ENCODE measurements at regions not wholly inside any gene's neighbourhood (a gene's known extent, or its start where the extent isn't known, plus 50 kb on each side); places are given as distances from the start of the nearest gene placed in this dataset.

GRCh38 chr1:56019472-56019871 lies 559.9 kb downstream of the PLPP3 start:
- no peak overlapping the region for H3K27ac Mint-ChIP-seq (ENCODE audit: unreplicated experiment)
- no peak for DNase-seq
- no peaks in the 10 kb centered on the region for H3K4me1 Mint-ChIP-seq (ENCODE audit: low read depth, unreplicated experiment)
- no peaks in the 10 kb centered on the region for H3K9me3 Mint-ChIP-seq (ENCODE audit: unreplicated experiment)
- H3K27me3 Mint-ChIP-seq (ENCODE audit: unreplicated experiment) = no peaks in the 10 kb centered on the region
- H3K4me3 Mint-ChIP-seq (ENCODE audit: unreplicated experiment) = no peak overlapping the region
- TF ChIP-seq CTCF (IDR thresholded peaks at IDR 0.05; ENCODE audit: partially characterized antibody, unreplicated experiment) = no peak
- H3K36me3 Mint-ChIP-seq (ENCODE audit: unreplicated experiment) = no peaks in the 10 kb centered on the region

- Mint-ChIP-seq H3K36me3 (ENCODE audit: unreplicated experiment) (peaks cover 8% of the 10 kb centered on the region), H3K27me3 (ENCODE audit: unreplicated experiment) (no peaks in the 10 kb centered on the region), H3K9me3 (ENCODE audit: unreplicated experiment) (no peaks in the 10 kb centered on the region), H3K4me3 (ENCODE audit: unreplicated experiment) (no peak overlapping the region), H3K4me1 (ENCODE audit: low read depth, unreplicated experiment) (no peaks in the 10 kb centered on the region), H3K27ac (ENCODE audit: unreplicated experiment) (no peak overlapping the region)
- no peak for DNase-seq
- TF ChIP-seq CTCF (IDR thresholded peaks at IDR 0.05; ENCODE audit: partially characterized antibody, unreplicated experiment) = no peak
Observed at GRCh38 chr1:56017336-56017735, 562.0 kb downstream of the PLPP3 start.

- Mint-ChIP-seq H3K27me3 (ENCODE audit: unreplicated experiment) (no peaks in the 10 kb centered on the region), H3K4me1 (ENCODE audit: low read depth, unreplicated experiment) (no peaks in the 10 kb centered on the region), H3K4me3 (ENCODE audit: unreplicated experiment) (no peak overlapping the region), H3K27ac (ENCODE audit: unreplicated experiment) (no peak overlapping the region), H3K9me3 (ENCODE audit: unreplicated experiment) (peaks cover 2% of the 10 kb centered on the region), H3K36me3 (ENCODE audit: unreplicated experiment) (no peaks in the 10 kb centered on the region)
- no peak for TF ChIP-seq CTCF (IDR thresholded peaks at IDR 0.05; ENCODE audit: partially characterized antibody, unreplicated experiment)
- DNase-seq = no peak
Observed at GRCh38 chr1:56003846-56004245, 575.5 kb downstream of the PLPP3 start.

DNA sequence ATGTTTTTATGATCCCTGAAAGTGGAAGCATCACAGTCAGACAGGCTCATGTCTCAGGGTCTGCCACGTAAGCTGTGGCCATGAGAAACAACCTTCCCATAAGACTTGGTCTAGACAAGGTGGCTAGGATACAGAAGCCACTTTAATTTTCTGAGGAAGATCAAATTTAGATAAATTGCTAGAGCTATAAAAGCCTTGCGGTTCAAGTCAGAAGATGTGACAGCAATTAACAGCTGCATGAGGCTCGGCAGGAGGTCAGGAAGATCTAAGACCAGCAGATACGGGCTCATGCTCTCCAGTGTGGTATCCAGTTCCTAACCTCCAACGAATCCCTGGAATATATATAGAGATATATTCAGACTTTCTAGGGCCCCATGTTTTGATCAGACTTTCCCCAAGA lies 577.1 kb downstream of the PLPP3 start:
- Mint-ChIP-seq H3K4me1 (ENCODE audit: low read depth, unreplicated experiment) (no peaks in the 10 kb centered on the region), H3K36me3 (ENCODE audit: unreplicated experiment) (no peaks in the 10 kb centered on the region), H3K4me3 (ENCODE audit: unreplicated experiment) (no peak overlapping the region), H3K9me3 (ENCODE audit: unreplicated experiment) (peaks cover 2% of the 10 kb centered on the region), H3K27ac (ENCODE audit: unreplicated experiment) (no peak overlapping the region), H3K27me3 (ENCODE audit: unreplicated experiment) (no peaks in the 10 kb centered on the region)
- no peak for DNase-seq
- no peak for TF ChIP-seq CTCF (IDR thresholded peaks at IDR 0.05; ENCODE audit: partially characterized antibody, unreplicated experiment)

DNA sequence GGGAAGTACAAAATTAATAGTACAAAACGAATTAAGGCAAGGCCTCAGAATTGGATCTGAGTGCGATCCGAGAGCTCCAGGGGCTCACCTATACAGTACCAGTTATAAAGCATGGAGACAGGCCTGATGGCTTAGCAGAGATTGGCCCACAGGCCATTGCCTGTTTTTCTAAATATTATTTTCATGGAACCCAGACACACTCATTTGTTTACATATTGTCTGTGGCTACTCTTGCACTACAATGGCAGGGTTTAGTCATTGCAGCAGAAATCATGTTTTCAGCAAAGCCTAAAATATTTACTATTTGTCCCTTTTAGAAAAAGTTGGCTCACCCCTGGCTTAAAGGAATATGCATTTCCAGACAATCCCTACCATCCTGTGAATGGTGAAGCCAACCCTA lies 578.9 kb downstream of the PLPP3 start:
- no peak overlapping the region for H3K27ac Mint-ChIP-seq (ENCODE audit: unreplicated experiment)
- no peaks in the 10 kb centered on the region for H3K27me3 Mint-ChIP-seq (ENCODE audit: unreplicated experiment)
- H3K36me3 Mint-ChIP-seq (ENCODE audit: unreplicated experiment) = no peaks in the 10 kb centered on the region
- no peaks in the 10 kb centered on the region for H3K4me1 Mint-ChIP-seq (ENCODE audit: low read depth, unreplicated experiment)
- no peak for TF ChIP-seq CTCF (IDR thresholded peaks at IDR 0.05; ENCODE audit: partially characterized antibody, unreplicated experiment)
- H3K4me3 Mint-ChIP-seq (ENCODE audit: unreplicated experiment) = no peak overlapping the region
- peaks cover 3% of the 10 kb centered on the region for H3K9me3 Mint-ChIP-seq (ENCODE audit: unreplicated experiment)
- no peak for DNase-seq

Data from glutamatergic neuron (in vitro differentiated cells).